ENCODE measurements at regions not wholly inside any gene's neighbourhood (a gene's known extent, or its start where the extent isn't known, plus 50 kb on each side); places are given as distances from the start of the nearest gene placed in this dataset.
A peak's percentile ranks its signal among the peaks of the same experiment; 100 is the strongest.

DNA sequence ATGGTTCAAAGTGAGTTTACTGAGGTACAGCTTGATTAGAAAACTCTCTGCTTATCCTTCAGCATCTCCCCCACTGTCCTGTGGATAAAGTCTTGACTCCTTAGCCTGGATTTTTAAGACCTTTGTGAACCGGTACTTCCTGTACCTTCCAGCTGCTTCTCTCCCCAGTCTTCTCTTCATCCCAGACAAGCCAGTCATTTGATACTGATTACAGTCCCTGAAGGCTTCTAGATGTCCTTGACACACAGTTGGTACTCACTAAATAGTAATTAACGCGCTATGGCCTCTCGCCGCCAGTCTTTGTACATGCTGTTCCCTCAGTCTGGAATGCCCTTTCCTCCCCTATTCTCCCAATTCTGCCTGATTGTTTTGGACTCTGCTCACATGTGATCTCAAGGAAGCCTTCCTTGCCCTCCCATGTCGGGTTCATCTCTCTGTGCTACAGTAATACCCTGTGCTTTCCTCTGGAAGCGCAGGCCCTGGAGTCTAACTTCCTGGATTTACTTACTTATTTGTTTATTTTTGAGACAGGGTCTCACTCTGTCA is 50.6 kb upstream of the PTGR2 start:
- no peak for DNase-seq

DNA sequence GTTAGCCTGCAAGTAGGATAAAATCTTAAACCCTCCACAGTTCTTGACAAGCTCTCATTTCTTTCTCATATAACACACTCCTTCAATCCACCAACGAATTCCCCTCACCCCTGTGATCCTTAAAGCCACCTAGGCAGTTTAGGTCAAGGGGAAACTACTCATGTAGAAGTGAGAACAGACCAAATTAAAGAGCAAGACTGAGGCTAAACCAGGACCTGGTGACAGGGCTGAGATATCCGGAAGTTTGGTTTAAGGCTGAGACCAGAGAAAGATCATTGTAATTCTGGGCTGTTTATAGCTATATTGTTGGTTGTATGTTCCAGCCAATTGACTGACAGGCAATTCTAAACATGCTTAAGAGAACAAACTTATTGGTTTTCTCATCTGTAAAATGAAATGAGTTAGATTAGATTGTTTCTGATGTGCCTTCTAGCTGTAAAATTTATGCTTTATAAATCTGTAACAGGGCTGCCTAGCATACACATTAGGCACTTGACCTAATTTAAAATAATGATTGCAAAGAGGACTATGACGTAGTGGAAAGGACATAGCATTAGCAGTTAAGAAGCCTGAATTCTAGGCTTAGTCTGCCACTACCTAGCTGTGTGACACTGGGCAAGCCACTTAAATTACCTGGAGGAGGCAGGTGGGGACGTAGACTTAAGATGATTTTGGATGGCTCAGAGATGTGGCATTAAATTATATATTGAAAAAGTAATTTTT is 53.9 kb upstream of the PTGR2 start:
- DNase-seq, result no peak

- no peak for DNase-seq
Observed at GRCh38 chr14:73796893-73797542, 54.6 kb upstream of the PTGR2 start.

- no peak for DNase-seq
Observed at GRCh38 chr14:73796415-73796814, 55.2 kb upstream of the PTGR2 start.

DNA sequence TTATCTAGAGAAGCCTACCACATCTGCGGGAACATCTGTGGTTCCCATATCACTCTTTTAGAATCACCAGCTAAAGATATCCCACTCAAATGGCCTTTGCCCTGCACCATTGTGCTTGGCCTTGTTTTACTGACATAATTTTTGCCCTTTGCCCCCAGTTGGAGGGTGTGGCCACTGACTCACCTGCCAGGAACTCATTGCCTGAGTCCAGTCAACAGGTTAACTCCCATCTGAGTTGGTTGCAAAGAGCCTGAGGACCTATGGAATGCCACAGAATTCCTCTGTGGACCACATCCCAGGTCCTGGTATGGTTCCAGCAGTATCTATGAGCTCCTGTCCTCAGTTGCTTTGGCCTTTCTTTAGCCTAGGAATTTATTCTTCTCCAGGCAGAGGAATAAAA is 55.7 kb upstream of the PTGR2 start:
- no peak for DNase-seq

GRCh38 chr14:73795466-73795865 is 56.2 kb upstream of the PTGR2 start:
- DNase-seq, result no peak

DNA sequence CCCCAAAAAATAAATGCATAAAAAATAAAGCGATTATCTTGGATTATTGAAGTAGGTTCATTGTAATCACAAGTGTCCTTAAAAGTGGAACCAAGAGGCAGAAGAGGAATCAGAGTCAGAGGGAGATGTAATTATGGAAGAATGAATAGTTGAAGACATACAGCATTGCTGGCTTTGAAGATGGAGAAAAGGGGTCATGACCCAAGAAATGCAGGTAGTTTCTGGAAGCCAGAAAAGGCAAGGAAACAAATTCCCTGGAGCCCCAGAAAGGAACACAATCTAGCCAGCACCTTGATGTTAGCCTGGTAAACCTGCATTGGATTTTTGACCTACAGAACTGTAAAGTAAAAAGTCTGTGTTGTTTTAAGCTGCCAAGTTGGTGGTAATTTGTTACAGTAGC is 57.5 kb upstream of the PTGR2 start:
- no peak for DNase-seq

DNA sequence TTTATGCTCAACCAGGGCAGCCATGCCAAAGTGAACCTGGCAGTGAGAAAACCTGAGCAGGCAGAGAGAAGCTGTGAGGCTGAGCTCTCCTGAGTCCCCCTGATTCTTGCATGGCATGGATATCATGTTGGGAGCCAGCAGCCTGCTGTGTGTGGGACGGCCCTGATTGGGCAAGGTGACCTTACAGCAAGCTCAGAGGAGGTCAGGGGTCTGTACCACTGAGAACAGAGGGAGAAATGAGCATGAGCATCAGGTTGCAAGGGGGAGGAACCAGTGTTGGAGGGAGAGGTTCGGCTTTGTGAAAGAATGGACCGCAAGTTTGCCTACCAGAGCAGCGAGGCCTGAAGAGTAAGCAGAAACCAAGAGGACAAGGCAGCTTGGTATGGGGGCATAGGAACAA is 59.1 kb upstream of the PTGR2 start:
- DNase-seq, result no peak

- DNase-seq, result no peak
Observed at GRCh38 chr14:73789989-73790581, 61.5 kb upstream of the PTGR2 start.

DNA sequence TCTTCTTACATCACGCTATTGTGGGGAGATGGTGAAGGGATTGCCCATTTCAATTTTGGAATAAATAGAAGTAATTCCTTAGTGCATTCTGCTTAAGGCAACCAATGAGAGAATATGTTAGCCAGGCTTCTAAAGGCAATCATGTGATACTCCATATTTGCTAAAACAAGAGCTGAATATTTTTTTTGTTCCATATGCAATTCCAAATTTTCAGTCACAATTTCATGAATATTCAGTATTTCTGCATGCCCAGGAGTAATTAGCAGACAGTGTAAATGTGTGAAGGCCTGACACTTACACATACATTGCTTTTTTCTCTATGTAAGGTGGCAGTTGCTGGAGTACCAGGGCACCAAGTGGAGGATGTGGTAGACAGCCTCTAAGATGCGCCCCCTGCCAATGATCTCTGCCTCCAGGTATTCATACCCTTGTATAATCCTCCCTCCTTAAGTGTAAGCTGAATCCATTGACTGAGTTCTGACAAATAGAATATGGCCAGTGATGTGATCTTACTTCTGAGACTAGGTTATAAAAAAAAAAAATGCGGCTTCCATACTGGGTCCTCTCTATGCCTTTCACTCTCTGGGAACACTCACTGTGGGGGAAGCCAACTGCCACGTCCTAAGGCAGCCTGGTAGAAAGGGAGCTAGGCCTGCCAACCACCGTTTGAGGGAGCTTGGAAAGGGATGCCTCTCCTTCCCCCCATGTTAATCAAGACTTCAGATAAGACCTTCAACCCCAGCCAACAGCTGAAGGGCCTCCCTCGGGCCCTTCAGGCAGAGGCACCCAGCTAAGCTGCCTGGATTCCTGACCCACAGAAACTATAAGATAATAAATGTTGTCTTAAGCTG is 62.7 kb upstream of the PTGR2 start:
- no peak for DNase-seq

- DNase-seq, result no peak
Observed at GRCh38 chr14:73788317-73788598, 63.4 kb upstream of the PTGR2 start.

- DNase-seq, result peak; percentile 82
Observed at GRCh38 chr14:73787486-73788316, 63.9 kb upstream of the PTGR2 start.

- DNase-seq, result peak; percentile 64
Observed at GRCh38 chr14:73786636-73787485, 64.8 kb upstream of the PTGR2 start.

GRCh38 chr14:73785834-73786635 is 65.6 kb upstream of the PTGR2 start:
- peak; percentile 89 for DNase-seq

GRCh38 chr14:73785336-73785833 is 66.2 kb upstream of the PTGR2 start:
- DNase-seq, result peak; percentile 75

GRCh38 chr14:73784988-73785313 is 66.7 kb upstream of the PTGR2 start:
- DNase-seq, result no peak

GRCh38 chr14:73784181-73784987 is 67.2 kb upstream of the PTGR2 start:
- DNase-seq, result peak; percentile 70

GRCh38 chr14:73783107-73783727 is 68.4 kb upstream of the PTGR2 start:
- peak; percentile 44 for DNase-seq

GRCh38 chr14:73782623-73783022 is 68.4 kb upstream of the PNMA1 start:
- no peak for DNase-seq
